MG63 (cell line): ENCODE measurements at regions not wholly inside any gene's neighbourhood (a gene's known extent, or its start where the extent isn't known, plus 50 kb on each side); places are given as distances from the start of the nearest gene placed in this dataset.

Source experiments
- DNase-seq: peaks from one replicate; pipeline ENCODE4 v3.0.0-alpha.2; 2020
- H3K27me3 ChIP-seq: fragments of 250-450 bp; sonication (Bioruptor Pico); 2 replicates; pipeline ENCODE4 v1.5.1; 2020; ENCODE audit warnings: mild to moderate bottlenecking, moderate library complexity
- H3K36me3 ChIP-seq: fragments of 250-450 bp; sonication (Bioruptor Pico); 2 replicates; pipeline ENCODE4 v1.5.1; 2020; ENCODE audit warnings: mild to moderate bottlenecking, moderate library complexity
- H3K4me3 ChIP-seq: fragments of 250-450 bp; sonication (Bioruptor Pico); 2 replicates; pipeline ENCODE4 v1.5.1; 2020; ENCODE audit warnings: mild to moderate bottlenecking, moderate library complexity
- H3K9me3 ChIP-seq: fragments of 250-450 bp; sonication (Bioruptor Pico); 2 replicates; pipeline ENCODE4 v1.5.1; 2020; ENCODE audit warnings: mild to moderate bottlenecking, moderate library complexity

- H3K27me3 ChIP-seq, result no peaks in the 10 kb centered on the region
- H3K4me3 ChIP-seq, result no peak overlapping the region
- H3K36me3 ChIP-seq, result no peaks in the 10 kb centered on the region
- H3K9me3 ChIP-seq, result no peaks in the 10 kb centered on the region
- DNase-seq, result no peak
Observed at GRCh38 chr2:23111263-23111662, 273.7 kb upstream of the KLHL29 start.

DNA sequence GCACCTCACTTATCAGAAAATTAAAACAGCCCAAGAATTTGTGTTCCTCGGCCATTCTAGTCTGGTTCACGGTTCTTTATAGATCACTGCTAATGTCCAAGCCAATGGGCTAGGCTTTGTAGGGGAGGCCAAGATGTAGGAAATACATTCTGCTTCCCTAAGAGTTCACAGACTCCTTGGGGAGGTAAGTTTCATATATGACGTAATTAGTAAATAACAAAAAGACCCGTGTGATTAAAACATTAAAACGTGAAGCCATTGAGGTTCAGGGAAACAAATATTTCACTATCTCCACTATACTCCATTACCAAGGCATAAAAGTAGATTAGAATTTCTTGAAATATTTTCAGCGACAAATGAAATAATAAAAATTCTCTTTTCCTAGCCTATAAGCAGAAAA is 272.5 kb upstream of the KLHL29 start:
- Histone ChIP-seq H3K9me3 (no peaks in the 10 kb centered on the region), H3K4me3 (no peak overlapping the region), H3K27me3 (no peaks in the 10 kb centered on the region), H3K36me3 (no peaks in the 10 kb centered on the region)
- DNase-seq, result no peak

DNA sequence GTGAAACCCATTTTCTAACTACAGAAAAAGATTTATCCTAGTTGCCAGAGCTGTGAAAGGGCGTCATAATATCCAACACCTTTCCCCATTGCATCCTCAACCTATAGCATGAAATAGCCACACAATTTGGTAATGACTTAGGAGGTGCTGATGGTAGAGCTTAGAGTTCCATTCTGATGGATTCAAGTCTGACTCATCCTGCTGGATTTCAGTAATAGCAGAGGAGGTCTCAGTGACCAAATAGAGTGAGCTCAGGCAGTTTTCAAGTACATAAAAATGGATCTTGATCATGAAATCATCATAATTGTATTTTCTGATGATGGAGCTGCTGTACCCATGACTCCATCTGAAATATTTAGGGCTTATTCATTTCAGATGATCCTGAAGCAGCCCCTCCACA is 270.7 kb upstream of the KLHL29 start:
- Histone ChIP-seq H3K27me3 (no peaks in the 10 kb centered on the region), H3K36me3 (no peaks in the 10 kb centered on the region), H3K9me3 (no peaks in the 10 kb centered on the region), H3K4me3 (no peak overlapping the region)
- no peak for DNase-seq

DNA sequence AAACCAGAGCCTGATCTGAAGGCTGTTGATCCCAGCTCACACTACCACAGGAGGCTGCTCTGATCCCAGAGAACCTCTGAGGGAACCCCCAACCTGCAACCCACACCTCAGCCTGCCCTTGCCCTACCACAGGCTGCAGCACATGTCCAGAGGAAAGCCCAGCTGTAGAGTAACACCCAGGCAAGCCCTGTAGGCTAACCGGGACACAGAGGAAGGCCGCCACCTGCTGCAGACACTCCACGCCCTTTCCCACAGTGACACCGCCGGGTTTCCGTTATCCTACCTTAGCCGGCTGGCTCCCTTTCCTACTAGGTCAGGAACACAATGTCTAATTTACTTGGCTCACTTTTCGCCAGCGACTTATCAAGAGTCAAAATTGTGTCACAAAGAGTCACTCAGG is 266.7 kb upstream of the KLHL29 start:
- no peak overlapping the region for H3K4me3 ChIP-seq
- no peaks in the 10 kb centered on the region for H3K9me3 ChIP-seq
- H3K27me3 ChIP-seq, result no peaks in the 10 kb centered on the region
- DNase-seq, result no peak
- no peaks in the 10 kb centered on the region for H3K36me3 ChIP-seq

DNA sequence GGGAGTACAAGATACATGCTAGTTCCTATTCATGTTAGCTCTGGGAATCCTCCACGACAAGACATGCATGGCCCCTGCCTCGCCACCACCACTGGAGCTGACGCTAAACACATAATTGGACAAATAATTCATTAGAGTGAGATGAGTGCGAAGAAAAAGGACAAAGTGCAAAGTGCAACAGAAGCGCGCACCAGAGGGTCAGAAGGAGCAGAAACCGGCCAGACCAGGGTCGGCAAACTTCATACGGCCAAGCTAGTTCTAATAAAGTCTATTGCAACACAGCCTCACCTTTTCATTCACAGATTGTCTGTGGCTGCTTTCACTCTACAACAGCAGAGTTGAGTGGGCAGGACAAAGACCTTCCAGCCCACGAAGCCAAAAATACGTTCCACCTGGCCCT is 266.1 kb upstream of the KLHL29 start:
- no peak overlapping the region for H3K4me3 ChIP-seq
- no peaks in the 10 kb centered on the region for H3K9me3 ChIP-seq
- H3K27me3 ChIP-seq, result no peaks in the 10 kb centered on the region
- no peaks in the 10 kb centered on the region for H3K36me3 ChIP-seq
- DNase-seq, result no peak

GRCh38 chr2:23120161-23120560 is 264.8 kb upstream of the KLHL29 start:
- no peak for DNase-seq
- Histone ChIP-seq H3K27me3 (no peaks in the 10 kb centered on the region), H3K9me3 (no peaks in the 10 kb centered on the region), H3K36me3 (no peaks in the 10 kb centered on the region), H3K4me3 (no peak overlapping the region)

DNA sequence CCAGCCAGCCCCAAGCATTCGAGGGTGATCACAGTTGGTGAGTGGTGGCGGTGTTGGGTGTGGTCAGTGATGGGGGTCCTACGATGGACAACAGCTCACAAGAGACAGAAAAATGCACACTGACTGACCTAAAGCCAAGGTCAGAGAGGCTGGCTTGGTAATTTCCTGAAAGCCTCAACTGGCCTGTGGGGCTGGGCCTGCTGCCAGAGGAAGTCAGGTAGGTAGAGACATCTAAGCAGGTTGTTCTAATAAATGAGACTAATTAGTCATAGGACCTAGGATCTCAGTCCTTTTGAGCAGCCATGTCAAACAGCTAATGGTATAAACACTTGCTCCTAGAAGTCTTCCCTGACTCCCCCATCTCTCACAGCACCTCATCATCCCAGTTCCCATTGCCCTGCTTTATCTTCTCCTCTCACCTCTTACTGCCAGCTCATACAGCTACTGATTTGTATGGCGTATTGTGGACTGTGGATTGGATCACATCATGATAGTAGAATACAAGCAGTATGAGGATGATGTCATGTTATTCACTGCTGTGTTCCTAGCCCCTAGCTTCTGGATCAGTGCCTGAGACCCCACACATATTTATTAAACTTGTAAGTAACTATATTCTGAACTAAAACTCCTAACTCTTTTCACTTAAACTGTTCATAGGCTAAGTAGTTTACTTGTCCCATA is 262.9 kb upstream of the KLHL29 start:
- Histone ChIP-seq H3K27me3 (no peaks in the 10 kb centered on the region), H3K36me3 (no peaks in the 10 kb centered on the region), H3K4me3 (no peak overlapping the region), H3K9me3 (no peaks in the 10 kb centered on the region)
- no peak for DNase-seq

DNA sequence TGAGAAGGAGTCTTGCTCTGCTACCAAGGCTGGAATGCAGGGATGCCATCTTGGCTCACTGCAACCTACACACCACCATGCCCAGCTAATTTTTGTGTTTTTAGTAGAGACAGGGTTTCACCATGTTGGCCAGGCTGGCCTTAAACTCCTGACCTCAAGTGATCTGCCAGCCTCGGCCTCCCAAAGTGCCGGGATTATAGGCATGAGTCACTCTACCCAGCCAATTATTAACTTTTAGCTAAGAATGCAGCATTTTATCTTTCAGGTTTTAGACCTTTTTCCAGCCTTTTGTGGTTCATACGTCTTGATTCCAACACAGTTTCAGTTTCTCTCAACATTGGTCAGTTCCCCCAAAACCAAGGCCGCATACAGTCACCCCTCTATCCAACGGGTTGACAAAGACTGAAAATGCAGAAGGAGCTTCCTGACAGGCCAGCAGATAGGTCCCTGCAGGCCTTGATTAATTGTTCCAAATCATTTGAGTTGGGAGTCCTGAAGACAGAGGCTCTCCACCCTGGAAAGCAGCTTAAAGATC is 262.2 kb upstream of the KLHL29 start:
- Histone ChIP-seq H3K9me3 (no peaks in the 10 kb centered on the region), H3K36me3 (no peaks in the 10 kb centered on the region), H3K27me3 (no peaks in the 10 kb centered on the region), H3K4me3 (no peak overlapping the region)
- DNase-seq, result peak; percentile 58

DNA sequence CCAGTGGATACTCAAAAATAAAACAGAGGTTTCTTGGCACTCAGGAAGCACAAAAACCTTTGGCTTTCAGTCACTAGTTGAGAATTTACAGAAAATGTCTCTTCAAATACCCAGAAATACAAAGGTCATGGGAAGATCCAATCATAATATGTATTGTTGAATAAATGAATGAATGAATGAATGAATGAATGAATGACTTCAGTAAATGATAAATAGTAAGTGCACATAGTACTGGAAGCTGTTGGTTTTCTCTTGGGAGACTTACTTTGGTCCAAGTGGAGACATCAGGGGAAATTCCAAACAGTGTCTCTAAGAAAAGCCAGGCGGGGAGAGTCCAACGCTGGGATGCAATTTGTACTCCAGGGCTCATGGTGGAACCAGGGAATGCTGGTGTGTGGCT is 261.3 kb upstream of the KLHL29 start:
- Histone ChIP-seq H3K36me3 (no peaks in the 10 kb centered on the region), H3K9me3 (no peaks in the 10 kb centered on the region), H3K4me3 (no peak overlapping the region), H3K27me3 (no peaks in the 10 kb centered on the region)
- no peak for DNase-seq

- Histone ChIP-seq H3K9me3 (no peaks in the 10 kb centered on the region), H3K4me3 (no peak overlapping the region), H3K36me3 (no peaks in the 10 kb centered on the region), H3K27me3 (no peaks in the 10 kb centered on the region)
- no peak for DNase-seq
Observed at GRCh38 chr2:23124214-23124750, 260.7 kb upstream of the KLHL29 start.

GRCh38 chr2:23127465-23127864 is 257.5 kb upstream of the KLHL29 start:
- Histone ChIP-seq H3K36me3 (no peaks in the 10 kb centered on the region), H3K27me3 (no peaks in the 10 kb centered on the region), H3K9me3 (no peaks in the 10 kb centered on the region), H3K4me3 (no peak overlapping the region)
- no peak for DNase-seq

- no peak for DNase-seq
Observed at GRCh38 chr2:23128684-23129292, 256.2 kb upstream of the KLHL29 start.

DNA sequence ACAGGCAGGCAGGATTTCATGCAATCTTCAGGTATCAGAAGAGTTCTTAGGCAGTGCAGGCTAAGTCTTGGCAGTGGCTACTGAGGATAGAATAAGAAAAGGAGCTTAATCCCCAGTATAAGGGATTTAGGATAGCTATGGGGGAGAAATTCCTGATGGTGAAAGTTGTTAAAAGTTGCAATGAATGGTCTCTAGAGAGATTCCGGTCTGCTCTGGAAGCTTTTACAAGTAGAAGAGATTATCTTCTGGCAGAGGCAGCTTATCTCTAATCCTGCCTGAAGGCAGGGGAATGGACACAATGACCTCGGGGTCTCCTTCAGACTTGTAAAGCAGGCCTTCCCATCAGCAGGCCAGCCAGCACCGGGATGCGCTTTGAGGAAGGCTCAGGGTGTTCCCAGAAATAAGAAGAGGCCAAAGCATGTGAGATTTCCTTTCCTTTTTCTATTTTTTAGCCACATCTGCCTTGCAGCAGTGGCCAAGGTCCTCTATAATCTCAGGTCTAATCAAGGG is 253.9 kb upstream of the KLHL29 start:
- H3K27me3 ChIP-seq, result no peaks in the 10 kb centered on the region
- H3K4me3 ChIP-seq, result no peak overlapping the region
- no peaks in the 10 kb centered on the region for H3K9me3 ChIP-seq
- H3K36me3 ChIP-seq, result no peaks in the 10 kb centered on the region
- no peak for DNase-seq

More at GRCh38 chr2:23128684-23129292, 256.2 kb upstream of the KLHL29 start:
- H3K36me3 ChIP-seq, result no peaks in the 10 kb centered on the region
- no peak overlapping the region for H3K4me3 ChIP-seq
- no peaks in the 10 kb centered on the region for H3K9me3 ChIP-seq
- H3K27me3 ChIP-seq, result no peaks in the 10 kb centered on the region

DNA sequence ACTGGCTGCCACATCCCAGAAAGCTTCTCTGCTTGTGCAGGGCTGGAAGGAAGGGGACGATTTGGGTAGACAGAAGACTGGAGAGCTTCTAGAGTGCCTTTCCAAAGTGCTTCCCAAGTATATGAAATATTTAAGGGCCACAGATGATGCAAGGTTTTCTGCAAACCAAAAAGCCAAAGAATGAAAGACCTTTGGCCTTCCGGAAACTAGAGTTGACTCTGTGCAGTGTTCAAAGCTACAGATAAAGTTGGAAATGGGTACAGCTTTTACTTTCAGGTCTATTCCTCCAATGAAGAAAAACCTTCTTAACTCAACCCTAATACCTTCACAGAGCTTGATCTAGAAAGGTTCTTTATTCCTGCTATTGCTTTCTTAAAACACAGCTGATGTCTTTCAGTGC is 253.0 kb upstream of the KLHL29 start:
- Histone ChIP-seq H3K27me3 (no peaks in the 10 kb centered on the region), H3K9me3 (no peaks in the 10 kb centered on the region), H3K36me3 (no peaks in the 10 kb centered on the region), H3K4me3 (no peak overlapping the region)
- no peak for DNase-seq

DNA sequence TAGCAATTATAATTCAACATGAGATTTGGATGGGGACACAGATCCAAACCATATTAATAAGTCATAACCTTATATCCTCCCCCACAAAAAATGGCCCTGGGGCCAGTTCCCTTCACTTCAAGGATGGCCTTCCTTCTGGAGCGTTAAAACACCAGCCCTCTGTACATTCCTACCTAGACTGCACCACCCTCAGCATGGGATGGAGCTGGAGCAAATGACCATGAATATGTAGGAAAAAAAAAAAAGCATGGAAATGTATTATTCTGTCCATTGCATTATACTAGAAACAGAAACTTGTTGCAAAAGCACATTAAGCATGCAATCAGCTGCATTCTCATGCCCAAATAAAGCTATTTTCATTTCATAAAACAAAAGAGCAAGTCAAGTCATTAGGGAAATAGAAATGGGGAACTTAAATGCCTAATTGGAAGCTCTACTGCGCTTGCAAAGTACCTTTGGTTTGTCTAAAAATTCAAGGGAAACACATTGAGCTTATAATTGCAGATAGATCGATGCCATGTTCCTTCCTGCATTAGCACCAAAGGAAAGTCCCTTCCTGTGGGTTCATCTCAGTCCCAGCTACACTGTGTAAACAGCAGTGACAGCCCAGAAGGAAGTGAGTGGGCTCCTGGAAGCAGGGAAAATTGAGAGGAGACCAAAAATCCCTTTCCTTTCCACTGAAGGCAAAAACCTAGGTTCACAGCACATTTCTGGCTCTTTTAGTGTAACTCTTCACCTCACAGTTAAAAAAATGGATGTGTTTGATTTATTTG is 252.0 kb upstream of the KLHL29 start:
- Histone ChIP-seq H3K27me3 (no peaks in the 10 kb centered on the region), H3K4me3 (no peak overlapping the region)
- DNase-seq, result no peak

GRCh38 chr2:23134726-23135125 is 250.3 kb upstream of the KLHL29 start:
- H3K36me3 ChIP-seq, result no peaks in the 10 kb centered on the region
- H3K27me3 ChIP-seq, result no peaks in the 10 kb centered on the region
- no peaks in the 10 kb centered on the region for H3K9me3 ChIP-seq
- H3K4me3 ChIP-seq, result no peak overlapping the region
- no peak for DNase-seq

More for the DNA sequence above, 252.0 kb upstream of the KLHL29 start:
- no peaks in the 10 kb centered on the region for H3K9me3 ChIP-seq
- H3K36me3 ChIP-seq, result no peaks in the 10 kb centered on the region

DNA sequence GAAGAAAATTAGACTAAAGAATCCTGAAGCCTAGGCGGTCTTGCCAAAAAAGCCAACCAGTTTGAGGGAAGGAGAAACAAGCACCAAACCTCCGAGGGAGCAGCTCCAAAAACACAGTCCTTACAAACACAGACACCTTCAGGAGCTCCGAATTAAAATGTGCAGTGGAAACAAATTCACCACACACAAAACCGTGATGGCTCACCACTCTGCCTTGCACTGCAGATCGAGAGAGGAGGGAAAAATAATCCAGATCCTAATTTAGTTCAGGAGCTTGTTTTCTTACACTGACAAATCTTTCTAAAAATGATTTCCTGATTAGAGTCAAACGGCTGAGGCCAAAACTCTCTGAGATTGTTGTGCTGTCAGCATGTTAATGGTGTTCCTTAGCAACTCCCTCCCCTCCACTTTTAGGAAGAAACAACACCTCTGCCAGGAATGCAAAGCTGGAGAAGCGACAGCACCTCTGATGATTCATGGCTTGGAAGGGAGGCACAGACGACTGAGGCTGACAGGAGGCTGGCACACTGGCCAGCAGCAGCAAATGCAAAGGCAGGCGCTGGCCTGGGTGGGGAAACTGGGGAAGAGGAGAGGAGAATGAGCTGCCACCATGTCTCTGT is 249.4 kb upstream of the KLHL29 start:
- H3K36me3 ChIP-seq, result no peaks in the 10 kb centered on the region
- peak; percentile 66 for DNase-seq

More for the DNA sequence above, 249.4 kb upstream of the KLHL29 start:
- Histone ChIP-seq H3K27me3 (no peaks in the 10 kb centered on the region), H3K4me3 (no peak overlapping the region), H3K9me3 (no peaks in the 10 kb centered on the region)
